Stomach (tissue), 8 donors: ENCODE measurements at regions not wholly inside any gene's neighbourhood (a gene's known extent, or its start where the extent isn't known, plus 50 kb on each side); places are given as distances from the start of the nearest gene placed in this dataset.
A peak's percentile ranks its signal among the peaks of the same experiment; 100 is the strongest.

Source experiments
- DNase-seq, 2 donors: peaks; one replicate each; pipeline versions ENCODE4 v3.0.0 to v3.0.0-alpha.2; 2013 to 2019
- H3K27ac ChIP-seq, 5 donors: fragments of 200-600 bp in 4 of 5; sonication (generic) in 4 of 5; one replicate each; pipeline ENCODE4 v1.5.1; 2013 to 2019; ENCODE audit warnings: mild to moderate bottlenecking in 1 of 5, moderate library complexity in 1 of 5
- H3K27me3 ChIP-seq, 3 donors: fragments of 200-600 bp; sonication (generic); one replicate each; pipeline ENCODE4 v1.5.1; 2017 to 2019; ENCODE audit warnings: mixed run types in 1 of 3
- H3K36me3 ChIP-seq, 4 donors: fragments of 200-600 bp; sonication (generic); 1 replicate in 3 of 4; 2 replicates in 1 of 4; pipeline ENCODE4 v1.5.1; 2016 to 2019
- H3K4me1 ChIP-seq, 4 donors: fragments of 200-600 bp; sonication (generic); one replicate each; pipeline ENCODE4 v1.5.1; 2016 to 2019
- H3K4me3 ChIP-seq, 4 donors: fragments of 200-600 bp; sonication (generic) in 3 of 4; one replicate each; pipeline ENCODE4 v1.5.1; 2016 to 2019; ENCODE audit warnings: mild to moderate bottlenecking in 1 of 4
- H3K9me3 ChIP-seq, 4 donors: fragments of 200-600 bp; sonication (generic); one replicate each; pipeline ENCODE4 v1.5.1; 2016 to 2019
- EP300 ChIP-seq: sonication (generic); formaldehyde crosslinking; IDR thresholded peaks from one replicate; pipeline ENCODE4 v1.6.1; 2017; ENCODE audit warnings: antibody characterized with exemption
- POLR2A ChIP-seq, 4 donors: fragments of 450-650 bp; IDR thresholded peaks; one replicate each; pipeline ENCODE4 v1.6.1; 2016; ENCODE audit warnings: antibody characterized with exemption in 4 of 4, control low read depth in 2 of 4, mild to moderate bottlenecking in 1 of 4, moderate library complexity in 1 of 4
- POLR2AphosphoS5 ChIP-seq, 3 donors: sonication (generic); formaldehyde crosslinking; IDR thresholded peaks; one replicate each; pipeline ENCODE4 v1.6.1; 2016; ENCODE audit warnings: antibody characterized with exemption in 3 of 3
- WGBS, 5 donors: extraction: QIAGEN DNeasy Blood & Tissue Kit in 3 of 5; methylation state at CpG; one replicate each; pipeline versions ENCODE4 v1.1.5 to v1.1.7; 2013 to 2018; 5-methylcytosine and 5-hydroxymethylcytosine counted together
- intact Hi-C: fragments of 100-400 bp; cut with DNase I; formaldehyde crosslinking; loops from one replicate; pipeline ENCODE4 v1.15.1; 2023; ENCODE audit warnings: low total_unique reads
- TF ChIP-seq, protein P1 (sequence below), 7 experiments: fragments of 450-650 bp in 4 of 7; fragments of 200-600 bp in 3 of 7; sonication (generic) in 3 of 7; IDR thresholded peaks; one replicate each; pipeline ENCODE4 v1.5.1; 2016 to 2019; ENCODE audit warnings: antibody characterized with exemption in 7 of 7, control low read depth in 2 of 7, mild to moderate bottlenecking in 1 of 7
- donor health status: healthy with polysubstance abuse.
- donor health status: Bipolar disorder and iron deficiency.
- donor health status: healthy.

DNA sequence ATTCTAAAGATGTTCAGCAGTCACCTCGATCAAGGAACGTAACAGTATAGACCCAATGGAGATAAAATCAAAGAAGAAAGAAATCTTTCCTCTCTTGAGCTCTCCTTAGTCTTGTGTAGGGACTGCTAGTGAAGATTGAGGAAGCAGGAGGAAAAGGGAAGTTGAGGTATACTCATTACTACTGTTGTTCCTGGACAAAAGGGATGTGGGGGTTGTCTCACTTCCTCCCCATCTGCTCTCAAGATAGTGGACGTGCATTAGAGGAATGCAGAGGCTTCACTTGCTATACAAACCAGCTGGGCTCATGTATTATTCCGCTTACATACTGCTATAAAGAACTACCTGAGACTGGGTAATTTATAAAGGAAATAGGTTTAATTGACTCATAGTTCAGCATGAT lies 208.9 kb upstream of the ARHGEF9 start:
- peak in 1 of 2 donors; percentile 3 for DNase-seq
- 51 to 82% (median 74%) methylated on average over 3 to 4 of the region's 4 CpGs for WGBS, 5 donors
- intact Hi-C loops: no loop called here

DNA sequence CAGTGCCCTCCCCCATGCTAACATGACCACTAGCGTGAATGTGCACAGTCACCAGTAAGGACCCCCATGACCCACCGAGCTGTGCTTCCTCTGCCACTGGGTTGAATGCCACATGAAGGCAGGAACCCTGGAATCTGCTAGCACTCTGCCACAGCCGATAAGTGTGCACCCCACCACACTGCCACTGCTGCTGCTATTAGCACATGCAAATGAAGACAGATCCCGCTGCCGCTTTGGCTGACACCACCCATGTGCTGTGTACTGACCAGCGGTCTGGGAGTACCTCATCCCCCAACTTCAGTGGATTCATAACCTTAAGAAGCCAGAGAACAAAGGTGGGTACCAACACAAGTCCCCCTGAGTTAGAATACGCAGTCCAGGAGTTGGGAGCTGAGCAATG lies 200.9 kb upstream of the ARHGEF9 start:
- intact Hi-C loops: no loop called here
- Histone ChIP-seq H3K27me3 (no peaks in the 10 kb centered on the region), H3K9me3 (no peaks in the 10 kb centered on the region), H3K4me3 (no peak overlapping the region), H3K36me3 (no peaks in the 10 kb centered on the region), H3K27ac (no peak overlapping the region), H3K4me1 (no peaks in the 10 kb centered on the region)
- TF ChIP-seq EP300 (no peak), POLR2A (IDR thresholded peaks at IDR 0.05) (no peak), POLR2AphosphoS5 (IDR thresholded peaks at IDR 0.05) (no peak)
- TF ChIP-seq, protein P1, sequence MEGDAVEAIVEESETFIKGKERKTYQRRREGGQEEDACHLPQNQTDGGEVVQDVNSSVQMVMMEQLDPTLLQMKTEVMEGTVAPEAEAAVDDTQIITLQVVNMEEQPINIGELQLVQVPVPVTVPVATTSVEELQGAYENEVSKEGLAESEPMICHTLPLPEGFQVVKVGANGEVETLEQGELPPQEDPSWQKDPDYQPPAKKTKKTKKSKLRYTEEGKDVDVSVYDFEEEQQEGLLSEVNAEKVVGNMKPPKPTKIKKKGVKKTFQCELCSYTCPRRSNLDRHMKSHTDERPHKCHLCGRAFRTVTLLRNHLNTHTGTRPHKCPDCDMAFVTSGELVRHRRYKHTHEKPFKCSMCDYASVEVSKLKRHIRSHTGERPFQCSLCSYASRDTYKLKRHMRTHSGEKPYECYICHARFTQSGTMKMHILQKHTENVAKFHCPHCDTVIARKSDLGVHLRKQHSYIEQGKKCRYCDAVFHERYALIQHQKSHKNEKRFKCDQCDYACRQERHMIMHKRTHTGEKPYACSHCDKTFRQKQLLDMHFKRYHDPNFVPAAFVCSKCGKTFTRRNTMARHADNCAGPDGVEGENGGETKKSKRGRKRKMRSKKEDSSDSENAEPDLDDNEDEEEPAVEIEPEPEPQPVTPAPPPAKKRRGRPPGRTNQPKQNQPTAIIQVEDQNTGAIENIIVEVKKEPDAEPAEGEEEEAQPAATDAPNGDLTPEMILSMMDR (IDR thresholded peaks at IDR 0.05): no peak
- WGBS, 5 donors: 78 to 86% (median 80%) methylated on average over 2 to 7 of the region's 7 CpGs
- DNase-seq: no peak

More for the DNA sequence above, 208.9 kb upstream of the ARHGEF9 start:
- TF ChIP-seq, protein P1 (IDR thresholded peaks at IDR 0.05): no peak
- TF ChIP-seq POLR2A (IDR thresholded peaks at IDR 0.05) (no peak), EP300 (no peak), POLR2AphosphoS5 (IDR thresholded peaks at IDR 0.05) (no peak)
- no peak overlapping the region for H3K27ac ChIP-seq
- H3K27me3 ChIP-seq: no peaks in the 10 kb centered on the region
- H3K36me3 ChIP-seq: no peaks in the 10 kb centered on the region
- H3K9me3 ChIP-seq: no peaks in the 10 kb centered on the region
- no peak overlapping the region for H3K4me3 ChIP-seq
- H3K4me1 ChIP-seq: no peaks in the 10 kb centered on the region

DNA sequence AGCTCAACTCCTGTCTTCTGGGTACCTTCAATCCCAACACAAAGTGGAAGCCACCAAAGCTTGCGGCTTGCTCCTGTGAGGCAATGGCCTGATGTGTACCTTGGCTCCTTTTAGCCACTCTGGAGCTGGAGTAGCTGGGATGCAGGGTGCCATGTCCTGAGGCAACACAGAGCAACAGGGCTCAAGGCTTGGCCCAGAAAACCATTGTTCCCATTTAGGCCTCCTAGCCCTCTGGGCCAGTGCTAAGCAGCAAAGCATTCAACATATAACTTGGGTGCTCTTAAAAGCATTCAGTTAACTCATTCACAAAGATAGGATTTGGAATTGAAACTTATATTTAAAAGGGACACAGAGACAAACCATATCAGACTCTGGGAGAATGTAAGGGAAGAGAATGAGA lies 194.5 kb upstream of the ARHGEF9 start:
- Histone ChIP-seq H3K27ac (no peak overlapping the region), H3K36me3 (no peaks in the 10 kb centered on the region)

DNA sequence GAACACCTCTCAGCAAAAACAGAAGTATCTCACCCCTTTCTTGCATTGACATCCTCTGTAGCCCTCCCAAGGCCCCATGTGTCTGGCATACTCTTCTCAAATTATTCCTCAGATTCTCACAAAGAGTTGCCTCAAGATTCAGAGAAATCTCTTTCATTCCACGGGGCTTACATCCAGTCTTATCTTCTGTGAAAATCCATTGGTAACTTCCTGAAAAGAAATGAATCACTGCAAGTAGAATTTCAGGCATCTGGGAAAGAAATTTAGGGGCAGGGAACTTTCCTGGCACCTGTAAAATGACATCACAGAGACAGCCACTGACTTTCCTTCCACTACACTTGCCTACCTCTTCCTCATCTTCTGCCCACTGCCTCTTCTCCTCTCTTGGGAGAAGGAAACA lies 182.5 kb upstream of the ARHGEF9 start:
- Histone ChIP-seq H3K27me3 (no peaks in the 10 kb centered on the region), H3K4me1 (no peaks in the 10 kb centered on the region), H3K9me3 (no peaks in the 10 kb centered on the region), H3K27ac (no peak overlapping the region), H3K4me3 (no peak overlapping the region), H3K36me3 (no peaks in the 10 kb centered on the region)
- DNase-seq: no peak
- intact Hi-C loops: no loop called here
- 29 to 64% (median 48%) methylated on average over 1 of the region's 1 CpG for WGBS, 5 donors
- no peak for TF ChIP-seq POLR2A (IDR thresholded peaks at IDR 0.05)
- no peak for TF ChIP-seq POLR2AphosphoS5 (IDR thresholded peaks at IDR 0.05)
- TF ChIP-seq, protein P1 (IDR thresholded peaks at IDR 0.05): no peak
- no peak for TF ChIP-seq EP300

More for the DNA sequence above, 194.5 kb upstream of the ARHGEF9 start:
- TF ChIP-seq POLR2AphosphoS5 (IDR thresholded peaks at IDR 0.05): no peak
- Histone ChIP-seq H3K4me3 (no peak overlapping the region), H3K4me1 (no peaks in the 10 kb centered on the region), H3K27me3 (no peaks in the 10 kb centered on the region), H3K9me3 (peaks cover 0 to 29% (median 15%) of the 10 kb centered on the region in 4 donors)
- no peak for DNase-seq
- intact Hi-C loops: no loop called here
- WGBS, 5 donors: 75 to 94% (median 90%) methylated on average over 1 of the region's 1 CpG

DNA sequence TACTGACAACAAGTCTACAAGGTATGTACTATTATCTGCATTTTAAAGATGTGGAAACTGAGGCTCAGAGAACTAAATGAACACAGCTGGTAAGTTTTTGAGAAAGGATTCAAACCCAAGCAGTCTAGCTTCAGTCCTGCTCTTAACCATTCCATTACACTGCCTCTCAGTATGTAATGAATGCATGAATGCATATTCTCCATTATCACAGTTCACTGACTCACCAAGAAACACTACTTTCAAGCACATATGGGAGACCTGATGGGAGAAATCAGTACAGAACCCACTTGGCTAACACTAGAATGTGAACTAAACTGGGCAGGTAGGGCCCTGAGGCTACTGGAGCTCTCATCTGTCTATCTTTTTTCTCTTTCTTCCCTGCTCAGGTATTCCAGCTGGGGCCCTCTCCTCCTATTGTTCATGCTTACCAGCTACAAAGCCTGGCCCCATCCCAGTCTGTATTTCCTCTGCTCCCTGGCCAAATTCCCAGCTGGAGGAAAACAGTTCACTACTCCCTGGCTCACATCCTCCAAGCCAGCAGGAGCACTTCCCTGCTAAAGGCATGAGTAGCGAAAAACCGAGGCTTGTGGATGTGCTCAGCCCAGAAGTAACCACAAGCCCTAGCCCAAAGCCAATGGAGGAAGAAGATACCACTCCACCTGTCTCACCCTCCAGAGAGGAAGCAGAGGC lies 178.2 kb upstream of the ARHGEF9 start:
- TF ChIP-seq POLR2A (IDR thresholded peaks at IDR 0.05) (no peak), POLR2AphosphoS5 (IDR thresholded peaks at IDR 0.05) (no peak), EP300 (no peak)
- TF ChIP-seq, protein P1 (IDR thresholded peaks at IDR 0.05): no peak
- H3K4me1 ChIP-seq: no peaks in the 10 kb centered on the region
- no peak for DNase-seq
- H3K4me3 ChIP-seq: no peak overlapping the region
- intact Hi-C loops: no loop called here
- 45 to 70% (median 68%) methylated on average over 2 of the region's 2 CpGs for WGBS, 5 donors
- no peaks in the 10 kb centered on the region for H3K9me3 ChIP-seq
- no peaks in the 10 kb centered on the region for H3K36me3 ChIP-seq
- no peak overlapping the region for H3K27ac ChIP-seq
- no peaks in the 10 kb centered on the region for H3K27me3 ChIP-seq
